SJSA1 (cell line): ENCODE measurements at regions not wholly inside any gene's neighbourhood (a gene's known extent, or its start where the extent isn't known, plus 50 kb on each side); places are given as distances from the start of the nearest gene placed in this dataset.

Source experiments
- DNase-seq, 2 experiments: peaks; one replicate each; pipeline ENCODE4 v3.0.0-alpha.2; 2015 to 2020; ENCODE audit warnings: low spot score in 2 of 2, low read depth in 1 of 2
- H3K27ac ChIP-seq: fragments of 250-450 bp; sonication (Bioruptor Pico); 2 replicates; pipeline ENCODE4 v1.5.1; 2020; ENCODE audit warnings: mild to moderate bottlenecking, moderate library complexity
- H3K27me3 ChIP-seq: fragments of 250-450 bp; sonication (Bioruptor Pico); replicated peaks from 2 replicates; pipeline ENCODE4 v1.5.1; 2020; ENCODE audit warnings: mild to moderate bottlenecking, moderate library complexity
- H3K36me3 ChIP-seq: fragments of 250-450 bp; sonication (Bioruptor Pico); 2 replicates; pipeline ENCODE4 v1.5.1; 2020; ENCODE audit warnings: mild to moderate bottlenecking
- H3K4me1 ChIP-seq: fragments of 250-450 bp; sonication (Bioruptor Pico); replicated peaks from 2 replicates; pipeline ENCODE4 v1.6.1; 2021; ENCODE audit warnings: mild to moderate bottlenecking
- H3K4me3 ChIP-seq: fragments of 250-450 bp; sonication (Bioruptor Pico); 2 replicates; pipeline ENCODE4 v1.5.1; 2020; ENCODE audit warnings: mild to moderate bottlenecking
- H3K9me3 ChIP-seq: fragments of 250-450 bp; sonication (Bioruptor Pico); replicated peaks from 2 replicates; pipeline ENCODE4 v1.5.1; 2020; ENCODE audit warnings: mild to moderate bottlenecking

DNA sequence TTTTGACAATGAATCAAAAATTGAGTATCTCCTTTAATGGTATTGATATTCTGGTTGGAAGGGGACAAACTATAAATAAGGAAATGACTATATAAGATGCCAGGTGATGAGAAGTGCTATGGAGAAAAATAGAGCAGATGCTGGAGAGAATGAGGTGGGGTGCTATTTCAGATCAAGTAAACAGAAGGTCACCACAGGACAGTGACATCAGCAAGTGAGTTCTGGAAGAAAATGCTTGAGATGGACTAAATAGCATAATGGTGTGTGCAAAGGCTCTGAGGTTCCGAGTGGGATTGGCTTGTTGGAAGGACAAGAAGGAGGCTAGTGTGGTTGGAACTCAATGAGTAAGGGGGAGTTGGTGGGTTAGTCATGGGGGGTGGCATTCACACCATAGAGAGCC, 157.5 kb upstream of the SGCD start:
- Histone ChIP-seq H3K9me3 (0 out of 2 replicates have a peak, but pooled peaks cover 4% of the 10 kb centered on the region), H3K27ac (no peak overlapping the region), H3K4me1 (no peaks in the 10 kb centered on the region), H3K36me3 (no peaks in the 10 kb centered on the region), H3K27me3 (no peaks in the 10 kb centered on the region), H3K4me3 (no peak overlapping the region)
- DNase-seq: no peak

DNA sequence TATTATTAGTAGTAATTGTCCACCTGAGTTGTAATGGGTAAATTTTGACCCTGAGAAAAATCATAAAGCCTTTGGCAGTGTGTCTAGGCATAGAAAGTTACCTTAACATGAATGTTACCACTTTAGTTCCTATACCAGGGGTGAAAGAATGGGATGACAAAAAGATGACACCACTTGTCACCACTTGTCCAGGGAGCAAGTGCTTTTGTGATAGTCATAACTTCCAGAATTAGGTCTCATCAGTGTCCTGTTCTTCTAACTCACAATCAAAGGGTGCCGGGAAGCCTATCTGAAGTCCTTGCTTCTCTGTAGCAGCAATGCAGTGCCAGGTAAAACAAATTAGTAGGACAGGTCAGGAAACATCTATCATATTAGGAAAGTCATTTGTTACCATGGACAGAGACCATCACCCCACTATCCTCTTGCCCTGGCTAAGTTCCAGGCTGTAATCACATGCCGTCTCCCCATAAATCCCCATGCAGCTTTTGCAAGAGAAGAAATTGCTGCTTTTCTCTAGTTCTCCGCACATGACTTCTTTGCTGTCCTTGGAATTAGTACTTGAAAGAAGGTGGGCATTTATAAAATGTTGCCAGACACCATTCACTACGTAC, 156.5 kb upstream of the SGCD start:
- Histone ChIP-seq H3K27me3 (no peaks in the 10 kb centered on the region), H3K27ac (no peak overlapping the region), H3K36me3 (no peaks in the 10 kb centered on the region), H3K4me3 (no peak overlapping the region), H3K4me1 (no peaks in the 10 kb centered on the region), H3K9me3 (0 out of 2 replicates have a peak, but pooled peaks cover 5% of the 10 kb centered on the region)
- DNase-seq: no peak

DNA sequence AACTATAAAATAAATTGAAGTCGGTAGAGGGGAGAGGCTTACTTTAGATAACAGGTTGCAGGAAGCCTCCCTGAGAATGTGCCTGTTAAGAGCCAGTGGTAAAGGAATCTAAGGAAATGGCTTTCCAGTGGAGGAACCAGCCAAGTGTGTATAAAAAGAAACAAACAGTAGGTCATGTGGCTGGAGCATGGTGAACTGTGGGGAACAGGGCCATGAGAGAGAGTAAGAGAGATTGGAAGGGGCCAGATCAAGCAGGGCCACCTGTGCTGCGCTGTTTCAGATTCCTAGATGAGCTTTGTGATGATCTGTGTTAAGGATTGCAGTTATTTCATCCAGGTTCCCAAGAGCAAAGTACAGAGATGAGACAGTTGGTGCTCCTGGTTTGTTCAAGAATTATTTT, 152.7 kb upstream of the SGCD start:
- no peaks in the 10 kb centered on the region for H3K36me3 ChIP-seq
- peaks cover 10% of the 10 kb centered on the region for H3K9me3 ChIP-seq
- H3K27me3 ChIP-seq: no peaks in the 10 kb centered on the region
- no peak for DNase-seq
- H3K4me1 ChIP-seq: no peaks in the 10 kb centered on the region
- no peak overlapping the region for H3K27ac ChIP-seq
- H3K4me3 ChIP-seq: no peak overlapping the region

DNA sequence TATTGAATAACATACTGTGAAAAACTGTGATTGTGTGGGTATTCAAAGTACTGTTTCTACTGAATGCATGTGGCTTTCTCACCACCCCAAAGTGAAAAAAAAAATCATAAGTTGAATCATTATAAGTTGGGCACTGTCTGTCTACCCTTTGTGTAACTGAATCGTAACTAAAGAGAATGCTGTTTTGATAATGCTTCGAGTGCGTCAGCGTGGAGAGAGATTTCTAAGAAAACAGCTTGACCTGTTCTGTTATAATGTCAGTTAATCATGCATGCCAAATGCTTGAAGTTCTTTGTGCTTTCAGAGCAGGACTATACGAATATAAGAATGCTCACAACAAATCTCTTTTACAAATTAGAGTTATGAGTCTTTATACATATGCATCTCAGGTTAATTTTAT, 148.8 kb upstream of the SGCD start:
- Histone ChIP-seq H3K9me3 (peaks cover 13% of the 10 kb centered on the region), H3K36me3 (no peaks in the 10 kb centered on the region), H3K4me3 (no peak overlapping the region), H3K4me1 (no peaks in the 10 kb centered on the region), H3K27ac (no peak overlapping the region), H3K27me3 (no peaks in the 10 kb centered on the region)
- no peak for DNase-seq

DNA sequence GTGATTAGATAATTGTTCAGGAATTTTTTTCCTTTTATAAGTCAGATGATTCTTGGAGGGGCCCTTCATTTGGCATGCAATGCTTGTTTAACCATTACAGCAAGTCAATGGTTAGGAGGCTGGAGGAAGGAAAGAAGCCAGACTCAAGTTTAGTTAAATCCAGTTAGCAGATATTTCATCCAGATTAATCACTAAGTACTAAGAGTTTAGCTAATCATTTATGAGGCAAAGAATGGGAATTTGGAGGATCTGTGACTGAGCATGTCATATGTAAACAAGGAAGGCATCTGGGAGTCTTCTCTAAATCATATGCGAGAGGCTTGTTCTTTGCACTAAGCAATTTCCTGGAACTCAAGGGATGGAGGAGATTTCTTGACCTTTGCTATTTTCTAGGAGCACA, 145.3 kb upstream of the SGCD start:
- Histone ChIP-seq H3K4me3 (no peak overlapping the region), H3K9me3 (peaks cover 8% of the 10 kb centered on the region), H3K4me1 (no peaks in the 10 kb centered on the region), H3K27me3 (no peaks in the 10 kb centered on the region), H3K36me3 (no peaks in the 10 kb centered on the region), H3K27ac (no peak overlapping the region)
- no peak for DNase-seq

DNA sequence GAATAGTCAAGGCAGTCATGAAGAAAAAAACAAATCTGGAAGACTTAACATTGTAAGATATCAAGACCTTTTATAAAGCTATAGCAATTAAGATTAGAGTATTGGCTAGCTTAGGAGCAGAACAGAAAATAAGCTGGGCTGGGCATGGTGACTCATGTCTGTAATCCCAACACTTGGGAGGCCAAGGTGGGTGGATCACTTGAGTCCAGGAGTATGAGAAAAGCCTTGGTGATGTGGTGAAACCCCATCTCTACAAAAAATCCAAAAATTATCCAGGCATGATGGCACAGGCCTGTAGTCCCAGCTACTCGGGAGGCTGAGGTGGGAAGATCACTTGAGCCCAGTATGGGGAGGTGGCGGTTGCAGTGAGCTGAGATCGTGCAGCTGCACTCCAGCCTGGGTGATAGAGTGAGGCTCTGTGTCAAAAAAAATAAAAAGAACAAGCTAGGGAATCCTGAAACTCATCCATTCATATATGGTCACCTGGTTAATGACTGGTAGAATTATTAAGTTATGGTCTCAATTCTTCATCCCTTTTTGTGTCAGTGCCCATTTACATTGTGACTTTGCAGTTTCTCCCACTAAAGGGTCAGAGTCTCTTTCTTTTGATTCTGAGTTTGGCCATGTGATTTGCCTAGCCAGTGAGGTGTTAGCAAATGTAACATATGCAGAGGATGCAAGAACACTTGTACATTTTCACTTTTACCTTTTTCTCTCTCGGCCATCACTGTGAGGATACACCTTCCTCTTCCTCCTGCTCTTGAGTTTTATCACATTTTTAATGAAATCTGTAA, 144.6 kb upstream of the SGCD start:
- H3K27ac ChIP-seq: no peak overlapping the region
- no peak overlapping the region for H3K4me3 ChIP-seq
- H3K27me3 ChIP-seq: no peaks in the 10 kb centered on the region
- no peaks in the 10 kb centered on the region for H3K36me3 ChIP-seq
- DNase-seq: no peak
- no peaks in the 10 kb centered on the region for H3K4me1 ChIP-seq
- peaks cover 8% of the 10 kb centered on the region for H3K9me3 ChIP-seq

DNA sequence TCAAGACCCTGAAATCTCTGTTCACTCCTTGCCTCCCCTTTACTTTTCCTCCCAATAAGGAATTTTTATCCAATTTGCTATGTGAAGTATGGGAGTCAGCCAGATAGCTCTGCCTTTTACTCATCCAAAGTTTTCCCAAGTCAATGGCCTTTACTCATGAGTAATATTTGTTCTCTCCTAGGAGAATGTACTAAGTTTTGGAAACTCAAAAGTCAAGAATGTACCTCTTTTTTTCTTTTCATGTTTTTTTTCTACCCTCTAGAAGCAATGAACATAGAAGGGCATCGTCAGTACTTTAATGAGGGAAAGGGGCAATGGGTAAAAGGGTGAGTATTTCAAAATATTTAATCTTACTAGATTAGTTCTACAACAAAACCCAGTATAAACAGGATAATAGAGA, 140.2 kb upstream of the SGCD start:
- Histone ChIP-seq H3K36me3 (no peaks in the 10 kb centered on the region), H3K27ac (no peak overlapping the region), H3K4me1 (no peaks in the 10 kb centered on the region), H3K4me3 (no peak overlapping the region), H3K9me3 (peaks cover 13% of the 10 kb centered on the region), H3K27me3 (no peaks in the 10 kb centered on the region)
- no peak for DNase-seq

DNA sequence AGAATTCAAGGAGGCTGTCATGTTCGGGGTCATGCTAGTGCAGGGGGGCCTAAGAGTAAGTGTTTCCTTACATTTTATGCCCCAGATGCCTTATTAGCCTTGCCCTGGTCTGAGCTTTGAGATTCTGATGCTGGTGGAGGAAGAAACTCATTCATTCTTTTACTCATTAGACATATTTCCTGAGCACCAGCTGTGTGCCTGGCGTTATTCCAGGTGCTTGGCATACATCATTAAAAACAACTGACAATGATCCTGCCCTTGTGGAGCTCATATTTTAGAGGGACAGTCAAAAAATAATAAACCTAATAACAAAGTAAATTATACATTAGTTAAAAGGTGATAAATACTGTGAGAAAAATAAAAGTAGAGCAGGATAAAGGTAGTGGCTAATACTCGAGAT, 138.9 kb upstream of the SGCD start:
- Histone ChIP-seq H3K27me3 (no peaks in the 10 kb centered on the region), H3K9me3 (peaks cover 13% of the 10 kb centered on the region), H3K27ac (no peak overlapping the region), H3K36me3 (no peaks in the 10 kb centered on the region), H3K4me1 (no peaks in the 10 kb centered on the region), H3K4me3 (no peak overlapping the region)
- DNase-seq: no peak

DNA sequence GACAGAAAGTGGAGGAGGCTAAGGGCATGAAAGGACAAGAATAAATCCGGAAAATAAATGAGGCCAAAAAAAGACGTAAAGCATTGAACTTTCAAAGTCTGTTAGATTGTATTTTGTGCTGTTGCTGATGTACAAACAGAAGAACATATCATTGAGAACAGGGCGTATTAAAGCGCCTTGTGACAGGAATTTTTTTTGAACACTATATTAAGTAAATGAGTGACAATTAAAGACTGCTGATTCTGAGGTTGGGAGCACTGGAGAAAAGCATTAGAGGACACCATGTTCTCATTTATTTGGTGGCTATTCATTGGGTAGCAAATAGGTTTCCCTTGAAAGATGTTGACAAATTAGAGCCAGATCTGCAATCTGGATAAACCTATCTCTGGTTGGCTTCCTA, 137.3 kb upstream of the SGCD start:
- no peaks in the 10 kb centered on the region for H3K36me3 ChIP-seq
- DNase-seq: no peak
- H3K4me3 ChIP-seq: no peak overlapping the region
- no peaks in the 10 kb centered on the region for H3K27me3 ChIP-seq
- H3K27ac ChIP-seq: no peak overlapping the region
- H3K4me1 ChIP-seq: no peaks in the 10 kb centered on the region
- H3K9me3 ChIP-seq: peaks cover 13% of the 10 kb centered on the region

DNA sequence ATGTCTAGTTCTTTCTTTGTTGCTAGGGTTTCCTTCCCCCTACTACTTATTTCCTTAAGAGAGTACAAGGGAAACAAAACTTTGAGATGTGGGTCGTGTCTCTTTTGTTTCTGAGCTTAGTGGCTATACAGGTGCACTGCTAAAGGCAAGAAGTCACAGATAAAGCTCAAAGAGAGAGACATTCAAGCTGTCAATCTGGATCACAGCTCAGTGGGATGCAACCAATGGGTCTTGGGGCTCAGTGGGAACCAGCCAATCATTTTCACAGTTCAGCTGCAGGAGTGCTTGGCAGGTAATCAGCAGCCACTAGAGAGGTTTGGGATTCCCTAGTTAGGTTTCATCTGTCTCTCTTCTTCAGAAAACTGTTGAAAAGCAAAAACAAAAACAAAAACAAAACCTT, 135.4 kb upstream of the SGCD start:
- peaks cover 13% of the 10 kb centered on the region for H3K9me3 ChIP-seq
- H3K36me3 ChIP-seq: no peaks in the 10 kb centered on the region
- no peaks in the 10 kb centered on the region for H3K27me3 ChIP-seq
- DNase-seq: no peak
- H3K27ac ChIP-seq: no peak overlapping the region
- no peaks in the 10 kb centered on the region for H3K4me1 ChIP-seq
- no peak overlapping the region for H3K4me3 ChIP-seq

DNA sequence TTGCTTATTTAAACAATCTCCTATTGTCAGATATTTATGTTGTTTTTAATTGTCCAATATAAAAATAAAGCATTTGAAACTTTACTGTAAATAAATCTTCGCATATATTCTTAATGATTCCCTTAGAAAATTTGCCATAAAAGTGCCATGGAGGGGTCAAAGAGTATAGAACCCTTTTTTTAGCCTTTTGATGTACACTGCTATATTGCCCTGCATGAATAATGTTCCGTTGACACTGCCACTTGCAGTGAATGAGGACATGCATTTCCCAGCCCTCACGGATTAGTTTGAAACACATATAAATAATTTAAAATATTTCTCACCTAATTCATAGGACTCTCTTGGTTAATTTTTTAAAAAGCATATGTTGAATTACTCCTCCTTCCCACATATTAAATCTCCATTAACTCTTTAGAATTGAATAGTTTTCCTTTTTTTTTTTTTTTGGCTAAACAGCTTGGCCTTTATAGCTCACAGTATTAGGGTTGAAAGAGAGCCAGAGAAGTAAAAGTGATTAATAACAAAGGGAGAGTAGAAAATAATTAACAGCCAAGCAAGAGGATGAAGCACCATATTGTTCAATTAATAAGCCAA, 129.8 kb upstream of the SGCD start:
- no peaks in the 10 kb centered on the region for H3K36me3 ChIP-seq
- no peak overlapping the region for H3K4me3 ChIP-seq
- peaks cover 3% of the 10 kb centered on the region; the same call in 1 of the 2 replicates for H3K9me3 ChIP-seq
- DNase-seq: no peak
- H3K27me3 ChIP-seq: no peaks in the 10 kb centered on the region
- H3K27ac ChIP-seq: no peak overlapping the region
- H3K4me1 ChIP-seq: no peaks in the 10 kb centered on the region

DNA sequence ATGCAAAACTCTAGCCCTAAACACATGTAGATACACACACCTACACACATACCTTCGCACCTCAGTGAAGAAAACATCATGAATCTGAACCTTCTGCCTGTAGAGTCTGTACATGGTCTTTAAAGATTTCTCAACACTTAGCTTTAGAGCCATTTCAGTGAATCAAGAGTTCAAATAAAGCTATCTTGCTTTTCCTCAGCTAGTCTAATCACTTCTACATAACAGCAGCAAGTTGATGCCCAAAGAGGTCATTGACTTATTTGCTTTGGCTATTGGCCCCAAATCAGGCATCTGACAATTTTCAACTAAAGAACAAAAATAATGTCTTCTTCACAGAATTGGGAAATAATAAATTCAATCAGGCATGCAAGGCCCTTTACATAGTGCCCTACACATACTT, 127.9 kb upstream of the SGCD start:
- no peak for DNase-seq
- H3K27me3 ChIP-seq: no peaks in the 10 kb centered on the region
- no peaks in the 10 kb centered on the region for H3K4me1 ChIP-seq
- H3K9me3 ChIP-seq: peaks cover 3% of the 10 kb centered on the region; the same call in 1 of the 2 replicates
- H3K4me3 ChIP-seq: no peak overlapping the region
- no peak overlapping the region for H3K27ac ChIP-seq
- H3K36me3 ChIP-seq: no peaks in the 10 kb centered on the region

DNA sequence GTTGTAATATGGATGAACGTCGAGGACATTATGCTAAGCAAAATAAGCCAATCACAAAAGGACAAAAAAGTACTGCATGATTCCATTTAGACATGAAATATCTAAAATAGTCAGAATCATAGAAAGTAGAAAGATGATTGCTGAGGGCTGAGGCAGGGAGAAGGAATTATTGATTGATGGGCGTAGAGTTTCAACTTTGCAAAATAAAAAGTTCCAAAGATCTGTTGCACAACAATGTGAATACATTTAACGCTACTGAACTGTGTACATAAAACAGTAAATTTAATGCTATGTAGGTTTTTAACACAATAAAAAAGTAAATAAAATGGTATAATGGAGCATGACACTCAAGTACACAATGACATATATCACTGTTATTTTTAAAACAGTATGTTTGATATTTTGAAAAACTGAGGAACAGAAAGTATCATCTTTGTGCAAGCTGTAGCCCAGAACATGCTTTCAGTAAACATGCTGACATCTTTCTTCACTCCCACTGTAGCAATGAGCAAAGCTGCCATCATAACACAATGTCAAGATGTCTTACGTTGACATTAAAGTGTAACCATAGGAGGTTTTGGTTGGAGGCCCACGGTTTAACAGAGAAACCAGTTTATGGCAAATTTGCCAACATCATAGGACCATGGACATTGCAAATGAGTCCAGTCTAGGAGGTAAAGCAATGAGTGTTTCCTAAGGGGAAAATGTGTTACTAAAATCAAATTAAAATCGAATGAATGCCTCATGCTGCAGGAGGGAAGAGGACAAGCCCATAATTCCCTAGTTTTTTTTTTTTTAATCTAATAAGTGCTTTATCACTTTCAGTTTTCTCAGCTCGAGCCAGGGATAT, 125.8 kb upstream of the SGCD start:
- Histone ChIP-seq H3K4me1 (no peaks in the 10 kb centered on the region), H3K27me3 (no peaks in the 10 kb centered on the region), H3K27ac (no peak overlapping the region), H3K36me3 (no peaks in the 10 kb centered on the region), H3K9me3 (peaks cover 7% of the 10 kb centered on the region), H3K4me3 (no peak overlapping the region)
- no peak for DNase-seq
